SK-N-MC (cell line): ENCODE measurements at regions not wholly inside any gene's neighbourhood (a gene's known extent, or its start where the extent isn't known, plus 50 kb on each side); places are given as distances from the start of the nearest gene placed in this dataset.

Experiments used
- EZH2 ChIP-seq: fragments of 200-600 bp; sonication (generic); IDR thresholded peaks from one replicate; pipeline ENCODE4 v1.6.1; 2017; ENCODE audit warnings: antibody characterized with exemption
- FOXP2 ChIP-seq: optimal IDR thresholded peaks from 2 replicates; pipeline ENCODE3; 2011; ENCODE audit warnings: mild to moderate bottlenecking, moderate library complexity; ENCODE audit not compliant: insufficient read depth; ENCODE audit errors: extremely low read length, control extremely low read depth
- POLR2AphosphoS5 ChIP-seq: IDR thresholded peaks from 2 replicates; pipeline ENCODE4 v1.6.1; 2012; ENCODE audit warnings: mild to moderate bottlenecking, low read depth, low read length, borderline replicate concordance

GRCh38 chr10:9608602-9609001 is 1409.1 kb upstream of the CELF2 start:
- no peak for TF ChIP-seq EZH2
- TF ChIP-seq POLR2AphosphoS5 = no peak
- no peak for TF ChIP-seq FOXP2
